ENCODE measurements at regions not wholly inside any gene's neighbourhood (a gene's known extent, or its start where the extent isn't known, plus 50 kb on each side); places are given as distances from the start of the nearest gene placed in this dataset.

DNA sequence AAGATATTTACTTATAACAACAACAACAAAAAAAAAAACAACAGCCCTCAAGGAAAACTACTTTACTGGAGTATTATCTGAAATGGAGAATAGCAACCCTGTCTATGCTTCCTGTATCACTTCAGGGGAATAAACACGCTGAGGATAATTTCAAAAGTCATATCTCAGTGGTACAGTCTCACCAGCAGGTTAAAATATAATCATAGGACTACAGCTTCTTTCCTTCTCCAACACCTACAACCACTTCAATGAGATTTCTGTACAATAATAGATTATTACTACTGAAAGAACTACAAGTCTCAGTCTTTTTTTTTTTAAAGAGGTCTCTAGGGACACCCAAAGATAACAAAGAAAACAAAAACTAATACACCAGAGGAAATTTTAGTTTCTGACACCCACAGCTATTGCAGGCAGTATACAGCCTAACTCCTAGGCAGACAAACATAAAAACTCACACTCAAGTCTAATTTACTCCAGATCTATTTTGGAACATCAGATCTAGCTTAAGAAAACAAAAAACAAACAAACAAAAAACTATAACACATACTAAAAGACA lies 268.2 kb downstream of the BCHE start:
- Histone ChIP-seq H3K9me3 (ENCODE audit: control insufficient read depth, low read length) (no peaks in the 10 kb centered on the region), H3K27ac (ENCODE audit: low read depth, low read length) (no peak overlapping the region), H3K36me3 (ENCODE audit: control insufficient read depth, insufficient read depth, low read length) (no peaks in the 10 kb centered on the region), H3K4me3 (ENCODE audit: low read length) (no peak overlapping the region), H3K9ac (ENCODE audit: extremely low read depth, low read length, poor library complexity, severe bottlenecking) (no peak overlapping the region), H3K27me3 (ENCODE audit: control insufficient read depth, insufficient read depth, low read length, poor library complexity, severe bottlenecking) (no peaks in the 10 kb centered on the region), H3K4me1 (ENCODE audit: control insufficient read depth, insufficient read depth, low read length) (no peaks in the 10 kb centered on the region)
- Mint-ChIP-seq H3K27me3 (ENCODE audit: insufficient read depth) (no peaks in the 10 kb centered on the region), H3K36me3 (ENCODE audit: low read depth) (no peaks in the 10 kb centered on the region), H3K4me1 (no peaks in the 10 kb centered on the region), H3K4me3 (no peak overlapping the region), H3K27ac (no peak overlapping the region), H3K9me3 (peaks cover 2% of the 10 kb centered on the region)
- DNase-seq = no peak
- TF ChIP-seq, protein P1, sequence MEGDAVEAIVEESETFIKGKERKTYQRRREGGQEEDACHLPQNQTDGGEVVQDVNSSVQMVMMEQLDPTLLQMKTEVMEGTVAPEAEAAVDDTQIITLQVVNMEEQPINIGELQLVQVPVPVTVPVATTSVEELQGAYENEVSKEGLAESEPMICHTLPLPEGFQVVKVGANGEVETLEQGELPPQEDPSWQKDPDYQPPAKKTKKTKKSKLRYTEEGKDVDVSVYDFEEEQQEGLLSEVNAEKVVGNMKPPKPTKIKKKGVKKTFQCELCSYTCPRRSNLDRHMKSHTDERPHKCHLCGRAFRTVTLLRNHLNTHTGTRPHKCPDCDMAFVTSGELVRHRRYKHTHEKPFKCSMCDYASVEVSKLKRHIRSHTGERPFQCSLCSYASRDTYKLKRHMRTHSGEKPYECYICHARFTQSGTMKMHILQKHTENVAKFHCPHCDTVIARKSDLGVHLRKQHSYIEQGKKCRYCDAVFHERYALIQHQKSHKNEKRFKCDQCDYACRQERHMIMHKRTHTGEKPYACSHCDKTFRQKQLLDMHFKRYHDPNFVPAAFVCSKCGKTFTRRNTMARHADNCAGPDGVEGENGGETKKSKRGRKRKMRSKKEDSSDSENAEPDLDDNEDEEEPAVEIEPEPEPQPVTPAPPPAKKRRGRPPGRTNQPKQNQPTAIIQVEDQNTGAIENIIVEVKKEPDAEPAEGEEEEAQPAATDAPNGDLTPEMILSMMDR (conservative IDR thresholded peaks at IDR 0.05) = no peak
- WGBS, 2 experiments (ENCODE audit: insufficient coverage in 1 of 2, insufficient read length in 1 of 2) = 86% methylated on average over 1 of the region's 1 CpG; no CpG with 5 or more reads in 1 of the 2 experiments

DNA sequence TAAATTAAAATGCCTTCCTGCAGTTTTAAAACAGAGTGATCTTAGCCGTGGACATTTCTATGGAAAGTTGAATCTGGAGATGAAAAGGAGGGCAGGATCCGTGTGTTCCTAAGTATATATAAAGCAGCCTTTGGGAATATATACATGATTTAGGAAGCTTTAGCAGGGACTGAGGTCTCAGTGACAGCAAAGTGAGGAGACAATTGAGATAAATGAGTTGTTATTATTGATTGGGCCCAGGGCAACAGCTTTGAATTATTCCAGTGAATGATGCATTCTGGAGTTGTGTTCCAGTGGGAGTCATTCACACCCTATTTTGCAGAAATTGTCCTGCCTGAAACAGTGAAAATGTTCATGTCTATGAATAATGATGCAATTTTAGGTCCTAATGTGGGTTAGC lies 281.4 kb downstream of the BCHE start:
- no peak overlapping the region for H3K4me3 ChIP-seq (ENCODE audit: low read length)
- H3K9me3 ChIP-seq (ENCODE audit: control insufficient read depth, low read length) = no peaks in the 10 kb centered on the region
- Mint-ChIP-seq H3K4me3 (no peak overlapping the region), H3K4me1 (no peaks in the 10 kb centered on the region), H3K27ac (no peak overlapping the region), H3K9me3 (no peaks in the 10 kb centered on the region), H3K36me3 (ENCODE audit: low read depth) (no peaks in the 10 kb centered on the region), H3K27me3 (ENCODE audit: insufficient read depth) (no peaks in the 10 kb centered on the region)
- no peak overlapping the region for H3K9ac ChIP-seq (ENCODE audit: extremely low read depth, low read length, poor library complexity, severe bottlenecking)
- no peaks in the 10 kb centered on the region for H3K27me3 ChIP-seq (ENCODE audit: control insufficient read depth, insufficient read depth, low read length, poor library complexity, severe bottlenecking)
- 84 to 100% methylated on average over 2 of the region's 2 CpGs for WGBS, 2 experiments (ENCODE audit: insufficient coverage in 1 of 2, insufficient read length in 1 of 2)
- H3K36me3 ChIP-seq (ENCODE audit: control insufficient read depth, insufficient read depth, low read length) = no peaks in the 10 kb centered on the region
- H3K27ac ChIP-seq (ENCODE audit: low read depth, low read length) = no peak overlapping the region
- TF ChIP-seq, protein P1 (conservative IDR thresholded peaks at IDR 0.05) = no peak
- no peaks in the 10 kb centered on the region for H3K4me1 ChIP-seq (ENCODE audit: control insufficient read depth, insufficient read depth, low read length)
- no peak for DNase-seq

DNA sequence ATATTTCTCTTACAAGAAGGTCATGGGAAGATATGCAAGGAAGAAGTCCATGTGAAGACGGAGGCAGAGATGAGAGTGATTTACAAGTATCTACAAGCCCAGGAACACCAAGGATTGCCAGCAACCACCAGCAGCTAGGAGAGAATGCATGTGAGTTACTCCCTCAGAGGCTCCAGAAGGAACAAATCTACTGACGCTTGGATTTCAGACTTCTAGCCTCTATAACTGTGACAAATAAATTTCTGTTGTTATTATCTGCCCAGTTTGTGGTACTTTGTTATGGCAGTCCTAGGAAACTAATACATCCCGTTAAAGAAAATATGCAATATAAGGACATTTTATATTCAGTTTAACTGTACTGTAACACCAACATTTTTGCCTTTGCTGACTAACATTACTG lies 283.9 kb downstream of the BCHE start:
- no peaks in the 10 kb centered on the region for H3K4me1 Mint-ChIP-seq
- H3K4me3 Mint-ChIP-seq = no peak overlapping the region
- H3K4me1 ChIP-seq (ENCODE audit: control insufficient read depth, insufficient read depth, low read length) = no peaks in the 10 kb centered on the region
- H3K9ac ChIP-seq (ENCODE audit: extremely low read depth, low read length, poor library complexity, severe bottlenecking) = no peak overlapping the region
- H3K27me3 ChIP-seq (ENCODE audit: control insufficient read depth, insufficient read depth, low read length, poor library complexity, severe bottlenecking) = no peaks in the 10 kb centered on the region
- no peak overlapping the region for H3K27ac Mint-ChIP-seq
- no peaks in the 10 kb centered on the region for H3K36me3 ChIP-seq (ENCODE audit: control insufficient read depth, insufficient read depth, low read length)
- H3K27me3 Mint-ChIP-seq (ENCODE audit: insufficient read depth) = no peaks in the 10 kb centered on the region
- DNase-seq = no peak
- no peaks in the 10 kb centered on the region for H3K9me3 Mint-ChIP-seq
- 95 to 100% methylated on average over 2 to 3 of the region's 3 CpGs for WGBS, 2 experiments (ENCODE audit: insufficient coverage in 1 of 2, insufficient read length in 1 of 2)
- H3K4me3 ChIP-seq (ENCODE audit: low read length) = no peak overlapping the region
- no peaks in the 10 kb centered on the region for H3K9me3 ChIP-seq (ENCODE audit: control insufficient read depth, low read length)
- no peaks in the 10 kb centered on the region for H3K36me3 Mint-ChIP-seq (ENCODE audit: low read depth)
- H3K27ac ChIP-seq (ENCODE audit: low read depth, low read length) = no peak overlapping the region
- TF ChIP-seq, protein P1 (conservative IDR thresholded peaks at IDR 0.05) = no peak
